WTC11 (cell line): ENCODE measurements at regions not wholly inside any gene's neighbourhood (a gene's known extent, or its start where the extent isn't known, plus 50 kb on each side); places are given as distances from the start of the nearest gene placed in this dataset.

Experiments
- IRF2 ChIP-seq: sonication (generic); formaldehyde crosslinking; IDR thresholded peaks from 2 replicates; pipeline ENCODE4 v1.8.0; 2022; ENCODE audit warnings: low read depth, missing genetic modification reagents, borderline replicate concordance
- SMAD3 ChIP-seq: sonication (generic); formaldehyde crosslinking; IDR thresholded peaks from 2 replicates; pipeline ENCODE4 v1.8.0; 2022; ENCODE audit warnings: missing genetic modification reagents, mild to moderate bottlenecking, borderline replicate concordance
- TF ChIP-seq, protein P1 (sequence below): sonication (generic); formaldehyde crosslinking; IDR thresholded peaks from 2 replicates; pipeline ENCODE4 v1.8.0; 2022; ENCODE audit warnings: mild to moderate bottlenecking, missing genetic modification reagents
- TF ChIP-seq, protein P2 (sequence below): sonication (generic); formaldehyde crosslinking; IDR thresholded peaks from 2 replicates; pipeline ENCODE4 v1.8.1; 2022; ENCODE audit warnings: low read depth, mild to moderate bottlenecking, moderate library complexity, missing genetic modification reagents, borderline replicate concordance
- TF ChIP-seq, protein P3 (sequence below): fragments of 200-600 bp; IDR thresholded peaks from 2 replicates; pipeline ENCODE4 v1.8.0; 2022; ENCODE audit warnings: antibody characterized with exemption
- TF ChIP-seq, protein P4 (sequence below): sonication (generic); formaldehyde crosslinking; IDR thresholded peaks from 2 replicates; pipeline ENCODE4 v1.8.1; 2023; ENCODE audit warnings: mild to moderate bottlenecking, missing genetic modification reagents
- TF ChIP-seq, protein P5 (sequence below): sonication (generic); formaldehyde crosslinking; IDR thresholded peaks from 2 replicates; pipeline ENCODE4 v1.8.0; 2022; ENCODE audit warnings: missing genetic modification reagents
- TF ChIP-seq, protein P6 (sequence below): sonication (generic); formaldehyde crosslinking; IDR thresholded peaks from 2 replicates; pipeline ENCODE4 v1.8.0; 2022; ENCODE audit warnings: mild to moderate bottlenecking, missing genetic modification reagents
- TF ChIP-seq, protein P7 (sequence below): sonication (generic); formaldehyde crosslinking; IDR thresholded peaks from 2 replicates; pipeline ENCODE4 v1.8.1; 2023; ENCODE audit warnings: mild to moderate bottlenecking, missing genetic modification reagents, borderline replicate concordance

DNA sequence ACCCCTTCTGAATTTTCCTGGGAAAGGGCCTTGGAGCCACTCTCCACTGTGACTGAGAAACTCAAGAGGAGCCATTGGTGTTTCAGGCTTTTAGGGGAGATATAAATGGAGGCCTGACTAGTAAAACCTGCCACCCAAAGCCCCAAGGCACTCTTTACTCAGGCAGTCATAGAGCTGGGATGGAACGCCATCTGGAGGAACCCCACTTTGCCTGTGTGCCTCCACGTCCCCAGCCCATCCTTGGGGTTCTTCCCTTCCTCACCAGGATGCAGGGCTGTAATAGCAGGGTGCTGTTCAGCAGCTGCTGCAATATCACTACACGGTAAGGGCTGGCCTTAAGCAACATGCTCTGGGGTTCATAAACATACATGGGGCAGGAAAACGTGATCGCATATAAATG is 232.6 kb downstream of the BAMBI start:
- TF ChIP-seq, protein P1, sequence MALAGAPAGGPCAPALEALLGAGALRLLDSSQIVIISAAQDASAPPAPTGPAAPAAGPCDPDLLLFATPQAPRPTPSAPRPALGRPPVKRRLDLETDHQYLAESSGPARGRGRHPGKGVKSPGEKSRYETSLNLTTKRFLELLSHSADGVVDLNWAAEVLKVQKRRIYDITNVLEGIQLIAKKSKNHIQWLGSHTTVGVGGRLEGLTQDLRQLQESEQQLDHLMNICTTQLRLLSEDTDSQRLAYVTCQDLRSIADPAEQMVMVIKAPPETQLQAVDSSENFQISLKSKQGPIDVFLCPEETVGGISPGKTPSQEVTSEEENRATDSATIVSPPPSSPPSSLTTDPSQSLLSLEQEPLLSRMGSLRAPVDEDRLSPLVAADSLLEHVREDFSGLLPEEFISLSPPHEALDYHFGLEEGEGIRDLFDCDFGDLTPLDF (CRISPR knock-in tag), result no peak
- TF ChIP-seq, protein P2, sequence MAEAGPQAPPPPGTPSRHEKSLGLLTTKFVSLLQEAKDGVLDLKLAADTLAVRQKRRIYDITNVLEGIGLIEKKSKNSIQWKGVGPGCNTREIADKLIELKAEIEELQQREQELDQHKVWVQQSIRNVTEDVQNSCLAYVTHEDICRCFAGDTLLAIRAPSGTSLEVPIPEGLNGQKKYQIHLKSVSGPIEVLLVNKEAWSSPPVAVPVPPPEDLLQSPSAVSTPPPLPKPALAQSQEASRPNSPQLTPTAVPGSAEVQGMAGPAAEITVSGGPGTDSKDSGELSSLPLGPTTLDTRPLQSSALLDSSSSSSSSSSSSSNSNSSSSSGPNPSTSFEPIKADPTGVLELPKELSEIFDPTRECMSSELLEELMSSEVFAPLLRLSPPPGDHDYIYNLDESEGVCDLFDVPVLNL (CRISPR knock-in tag), result no peak
- TF ChIP-seq, protein P3, sequence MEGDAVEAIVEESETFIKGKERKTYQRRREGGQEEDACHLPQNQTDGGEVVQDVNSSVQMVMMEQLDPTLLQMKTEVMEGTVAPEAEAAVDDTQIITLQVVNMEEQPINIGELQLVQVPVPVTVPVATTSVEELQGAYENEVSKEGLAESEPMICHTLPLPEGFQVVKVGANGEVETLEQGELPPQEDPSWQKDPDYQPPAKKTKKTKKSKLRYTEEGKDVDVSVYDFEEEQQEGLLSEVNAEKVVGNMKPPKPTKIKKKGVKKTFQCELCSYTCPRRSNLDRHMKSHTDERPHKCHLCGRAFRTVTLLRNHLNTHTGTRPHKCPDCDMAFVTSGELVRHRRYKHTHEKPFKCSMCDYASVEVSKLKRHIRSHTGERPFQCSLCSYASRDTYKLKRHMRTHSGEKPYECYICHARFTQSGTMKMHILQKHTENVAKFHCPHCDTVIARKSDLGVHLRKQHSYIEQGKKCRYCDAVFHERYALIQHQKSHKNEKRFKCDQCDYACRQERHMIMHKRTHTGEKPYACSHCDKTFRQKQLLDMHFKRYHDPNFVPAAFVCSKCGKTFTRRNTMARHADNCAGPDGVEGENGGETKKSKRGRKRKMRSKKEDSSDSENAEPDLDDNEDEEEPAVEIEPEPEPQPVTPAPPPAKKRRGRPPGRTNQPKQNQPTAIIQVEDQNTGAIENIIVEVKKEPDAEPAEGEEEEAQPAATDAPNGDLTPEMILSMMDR, result no peak
- TF ChIP-seq SMAD3 (CRISPR knock-in tag), result no peak
- TF ChIP-seq IRF2 (CRISPR knock-in tag), result no peak
- TF ChIP-seq, protein P4, sequence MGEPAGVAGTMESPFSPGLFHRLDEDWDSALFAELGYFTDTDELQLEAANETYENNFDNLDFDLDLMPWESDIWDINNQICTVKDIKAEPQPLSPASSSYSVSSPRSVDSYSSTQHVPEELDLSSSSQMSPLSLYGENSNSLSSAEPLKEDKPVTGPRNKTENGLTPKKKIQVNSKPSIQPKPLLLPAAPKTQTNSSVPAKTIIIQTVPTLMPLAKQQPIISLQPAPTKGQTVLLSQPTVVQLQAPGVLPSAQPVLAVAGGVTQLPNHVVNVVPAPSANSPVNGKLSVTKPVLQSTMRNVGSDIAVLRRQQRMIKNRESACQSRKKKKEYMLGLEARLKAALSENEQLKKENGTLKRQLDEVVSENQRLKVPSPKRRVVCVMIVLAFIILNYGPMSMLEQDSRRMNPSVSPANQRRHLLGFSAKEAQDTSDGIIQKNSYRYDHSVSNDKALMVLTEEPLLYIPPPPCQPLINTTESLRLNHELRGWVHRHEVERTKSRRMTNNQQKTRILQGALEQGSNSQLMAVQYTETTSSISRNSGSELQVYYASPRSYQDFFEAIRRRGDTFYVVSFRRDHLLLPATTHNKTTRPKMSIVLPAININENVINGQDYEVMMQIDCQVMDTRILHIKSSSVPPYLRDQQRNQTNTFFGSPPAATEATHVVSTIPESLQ (CRISPR knock-in tag), result no peak
- TF ChIP-seq, protein P5, sequence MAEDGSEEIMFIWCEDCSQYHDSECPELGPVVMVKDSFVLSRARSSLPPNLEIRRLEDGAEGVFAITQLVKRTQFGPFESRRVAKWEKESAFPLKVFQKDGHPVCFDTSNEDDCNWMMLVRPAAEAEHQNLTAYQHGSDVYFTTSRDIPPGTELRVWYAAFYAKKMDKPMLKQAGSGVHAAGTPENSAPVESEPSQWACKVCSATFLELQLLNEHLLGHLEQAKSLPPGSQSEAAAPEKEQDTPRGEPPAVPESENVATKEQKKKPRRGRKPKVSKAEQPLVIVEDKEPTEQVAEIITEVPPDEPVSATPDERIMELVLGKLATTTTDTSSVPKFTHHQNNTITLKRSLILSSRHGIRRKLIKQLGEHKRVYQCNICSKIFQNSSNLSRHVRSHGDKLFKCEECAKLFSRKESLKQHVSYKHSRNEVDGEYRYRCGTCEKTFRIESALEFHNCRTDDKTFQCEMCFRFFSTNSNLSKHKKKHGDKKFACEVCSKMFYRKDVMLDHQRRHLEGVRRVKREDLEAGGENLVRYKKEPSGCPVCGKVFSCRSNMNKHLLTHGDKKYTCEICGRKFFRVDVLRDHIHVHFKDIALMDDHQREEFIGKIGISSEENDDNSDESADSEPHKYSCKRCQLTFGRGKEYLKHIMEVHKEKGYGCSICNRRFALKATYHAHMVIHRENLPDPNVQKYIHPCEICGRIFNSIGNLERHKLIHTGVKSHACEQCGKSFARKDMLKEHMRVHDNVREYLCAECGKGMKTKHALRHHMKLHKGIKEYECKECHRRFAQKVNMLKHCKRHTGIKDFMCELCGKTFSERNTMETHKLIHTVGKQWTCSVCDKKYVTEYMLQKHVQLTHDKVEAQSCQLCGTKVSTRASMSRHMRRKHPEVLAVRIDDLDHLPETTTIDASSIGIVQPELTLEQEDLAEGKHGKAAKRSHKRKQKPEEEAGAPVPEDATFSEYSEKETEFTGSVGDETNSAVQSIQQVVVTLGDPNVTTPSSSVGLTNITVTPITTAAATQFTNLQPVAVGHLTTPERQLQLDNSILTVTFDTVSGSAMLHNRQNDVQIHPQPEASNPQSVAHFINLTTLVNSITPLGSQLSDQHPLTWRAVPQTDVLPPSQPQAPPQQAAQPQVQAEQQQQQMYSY (CRISPR knock-in tag), result no peak
- TF ChIP-seq, protein P6, sequence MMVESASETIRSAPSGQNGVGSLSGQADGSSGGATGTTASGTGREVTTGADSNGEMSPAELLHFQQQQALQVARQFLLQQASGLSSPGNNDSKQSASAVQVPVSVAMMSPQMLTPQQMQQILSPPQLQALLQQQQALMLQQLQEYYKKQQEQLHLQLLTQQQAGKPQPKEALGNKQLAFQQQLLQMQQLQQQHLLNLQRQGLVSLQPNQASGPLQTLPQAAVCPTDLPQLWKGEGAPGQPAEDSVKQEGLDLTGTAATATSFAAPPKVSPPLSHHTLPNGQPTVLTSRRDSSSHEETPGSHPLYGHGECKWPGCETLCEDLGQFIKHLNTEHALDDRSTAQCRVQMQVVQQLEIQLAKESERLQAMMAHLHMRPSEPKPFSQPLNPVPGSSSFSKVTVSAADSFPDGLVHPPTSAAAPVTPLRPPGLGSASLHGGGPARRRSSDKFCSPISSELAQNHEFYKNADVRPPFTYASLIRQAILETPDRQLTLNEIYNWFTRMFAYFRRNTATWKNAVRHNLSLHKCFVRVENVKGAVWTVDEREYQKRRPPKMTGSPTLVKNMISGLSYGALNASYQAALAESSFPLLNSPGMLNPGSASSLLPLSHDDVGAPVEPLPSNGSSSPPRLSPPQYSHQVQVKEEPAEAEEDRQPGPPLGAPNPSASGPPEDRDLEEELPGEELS (CRISPR knock-in tag), result no peak
- TF ChIP-seq, protein P7, sequence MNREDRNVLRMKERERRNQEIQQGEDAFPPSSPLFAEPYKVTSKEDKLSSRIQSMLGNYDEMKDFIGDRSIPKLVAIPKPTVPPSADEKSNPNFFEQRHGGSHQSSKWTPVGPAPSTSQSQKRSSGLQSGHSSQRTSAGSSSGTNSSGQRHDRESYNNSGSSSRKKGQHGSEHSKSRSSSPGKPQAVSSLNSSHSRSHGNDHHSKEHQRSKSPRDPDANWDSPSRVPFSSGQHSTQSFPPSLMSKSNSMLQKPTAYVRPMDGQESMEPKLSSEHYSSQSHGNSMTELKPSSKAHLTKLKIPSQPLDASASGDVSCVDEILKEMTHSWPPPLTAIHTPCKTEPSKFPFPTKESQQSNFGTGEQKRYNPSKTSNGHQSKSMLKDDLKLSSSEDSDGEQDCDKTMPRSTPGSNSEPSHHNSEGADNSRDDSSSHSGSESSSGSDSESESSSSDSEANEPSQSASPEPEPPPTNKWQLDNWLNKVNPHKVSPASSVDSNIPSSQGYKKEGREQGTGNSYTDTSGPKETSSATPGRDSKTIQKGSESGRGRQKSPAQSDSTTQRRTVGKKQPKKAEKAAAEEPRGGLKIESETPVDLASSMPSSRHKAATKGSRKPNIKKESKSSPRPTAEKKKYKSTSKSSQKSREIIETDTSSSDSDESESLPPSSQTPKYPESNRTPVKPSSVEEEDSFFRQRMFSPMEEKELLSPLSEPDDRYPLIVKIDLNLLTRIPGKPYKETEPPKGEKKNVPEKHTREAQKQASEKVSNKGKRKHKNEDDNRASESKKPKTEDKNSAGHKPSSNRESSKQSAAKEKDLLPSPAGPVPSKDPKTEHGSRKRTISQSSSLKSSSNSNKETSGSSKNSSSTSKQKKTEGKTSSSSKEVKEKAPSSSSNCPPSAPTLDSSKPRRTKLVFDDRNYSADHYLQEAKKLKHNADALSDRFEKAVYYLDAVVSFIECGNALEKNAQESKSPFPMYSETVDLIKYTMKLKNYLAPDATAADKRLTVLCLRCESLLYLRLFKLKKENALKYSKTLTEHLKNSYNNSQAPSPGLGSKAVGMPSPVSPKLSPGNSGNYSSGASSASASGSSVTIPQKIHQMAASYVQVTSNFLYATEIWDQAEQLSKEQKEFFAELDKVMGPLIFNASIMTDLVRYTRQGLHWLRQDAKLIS (CRISPR knock-in tag), result no peak
